GM19438 (cell line): ENCODE measurements at regions not wholly inside any gene's neighbourhood (a gene's known extent, or its start where the extent isn't known, plus 50 kb on each side); places are given as distances from the start of the nearest gene placed in this dataset.

ENCODE experiments used
- ATAC-seq: cut with Tn5 transposase; IDR thresholded peaks from one replicate; pipeline ENCODE4 v1.9.1; 2021; ENCODE audit warnings: low read depth; ENCODE audit not compliant: unreplicated experiment

GRCh38 chr12:118603610-118604361 lies 227.4 kb downstream of the SUDS3 start:
- no peak for ATAC-seq

- no peak for ATAC-seq
These were observed 230.3 kb downstream of the SUDS3 start for GRCh38 chr12:118606690-118607089.

- no peak for ATAC-seq
These were observed 231.5 kb downstream of the SUDS3 start for GRCh38 chr12:118607831-118608230.

- ATAC-seq: no peak
These were observed 232.5 kb downstream of the SUDS3 start for GRCh38 chr12:118608770-118609344.

GRCh38 chr12:118611295-118611694 lies 234.9 kb downstream of the SUDS3 start:
- ATAC-seq: no peak

DNA sequence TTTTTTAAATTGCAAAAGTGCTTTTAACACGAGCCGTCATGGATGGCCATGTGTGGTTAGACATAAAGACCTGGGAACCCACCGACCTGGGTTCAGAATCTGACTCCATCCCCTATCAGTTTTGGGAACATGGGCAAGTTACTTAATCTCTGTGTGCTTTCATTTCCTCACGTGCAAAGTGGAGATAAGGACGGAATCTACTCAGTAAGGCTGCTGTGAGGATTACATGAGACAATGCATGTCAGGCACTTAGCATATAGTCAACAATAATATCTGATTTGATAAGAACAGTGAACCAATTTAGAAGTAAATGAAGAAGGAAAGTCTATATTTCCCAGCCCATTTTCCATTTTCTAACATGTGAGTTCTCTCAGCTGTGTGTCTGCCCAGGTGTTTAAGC lies 235.4 kb downstream of the SUDS3 start:
- no peak for ATAC-seq

DNA sequence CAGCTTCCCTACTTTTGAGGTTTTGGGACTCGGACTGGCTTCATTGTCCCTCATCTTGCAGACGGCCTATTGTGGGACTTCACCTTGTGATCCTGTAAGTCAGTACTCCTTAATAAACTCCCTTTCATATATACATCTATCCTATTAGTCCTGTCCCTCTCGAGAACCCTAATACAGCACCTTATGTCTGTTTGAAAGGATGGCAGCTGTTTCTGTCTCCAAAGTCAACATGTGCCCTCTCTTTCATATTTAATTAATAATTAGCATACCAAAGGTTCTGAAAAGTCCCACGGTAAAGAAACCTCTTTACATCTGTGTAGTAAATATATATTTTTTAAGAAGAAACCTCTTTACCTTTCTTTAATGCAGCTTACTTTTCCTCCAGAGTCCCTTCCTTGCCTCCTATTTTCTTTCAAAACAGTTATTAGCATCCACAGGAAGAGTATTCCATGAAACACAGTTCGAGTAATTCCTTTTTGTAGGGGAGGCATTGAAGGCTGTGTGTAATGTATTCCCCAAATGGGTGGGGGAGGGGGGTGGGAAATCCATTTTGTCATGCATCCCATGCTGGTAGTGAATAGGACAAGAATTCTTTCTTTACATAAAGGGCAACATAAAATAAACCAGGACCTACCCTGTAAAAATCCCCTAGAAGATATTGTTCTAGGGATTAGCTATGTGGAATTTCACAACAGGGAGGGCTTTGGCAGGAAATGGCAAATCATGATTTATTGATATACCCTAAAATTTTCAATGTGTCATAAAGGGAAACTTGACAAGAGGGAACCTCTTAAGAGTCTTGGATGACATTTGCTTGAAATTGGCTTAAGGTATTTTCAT lies 241.5 kb downstream of the SUDS3 start:
- ATAC-seq: no peak

DNA sequence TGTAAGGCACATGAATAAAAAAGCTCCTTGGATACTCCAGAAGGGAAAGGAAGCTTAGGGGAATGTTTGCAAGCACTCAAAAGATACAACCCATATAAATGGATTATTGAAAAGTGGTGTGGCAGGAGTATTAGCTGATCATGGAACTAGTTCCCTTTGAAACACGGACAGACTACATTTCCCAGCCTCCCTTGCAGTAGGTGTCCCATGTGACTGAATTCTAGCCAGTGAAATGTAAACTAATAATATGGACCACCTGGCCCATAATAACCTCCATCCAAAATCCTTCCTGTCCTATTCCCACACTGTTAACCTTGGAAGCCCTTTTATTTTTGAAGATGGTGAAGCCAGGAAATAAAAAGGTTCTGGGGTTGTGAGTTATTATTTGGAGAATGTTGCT lies 242.3 kb downstream of the SUDS3 start:
- ATAC-seq: no peak

GRCh38 chr12:118625050-118625675 lies 248.8 kb downstream of the SUDS3 start:
- no peak for ATAC-seq

DNA sequence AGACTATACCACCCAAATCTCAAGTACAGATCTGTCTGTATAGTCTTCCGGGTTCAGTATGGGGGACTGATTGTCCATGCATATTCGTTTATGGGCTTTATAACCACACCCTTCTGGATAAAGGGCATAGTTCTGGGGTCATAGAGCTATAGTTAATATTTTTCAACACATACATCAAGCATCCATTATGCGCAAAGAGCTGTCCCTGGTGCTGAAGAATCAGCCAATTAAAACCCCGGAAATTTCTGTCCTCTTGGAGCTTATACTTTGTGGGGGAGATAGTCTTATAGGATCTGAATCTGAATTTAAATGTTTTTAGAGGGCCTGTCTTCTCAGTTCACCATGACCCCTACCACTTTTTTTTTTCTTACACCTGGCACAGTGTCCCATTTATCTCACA lies 256.7 kb downstream of the SUDS3 start:
- no peak for ATAC-seq

DNA sequence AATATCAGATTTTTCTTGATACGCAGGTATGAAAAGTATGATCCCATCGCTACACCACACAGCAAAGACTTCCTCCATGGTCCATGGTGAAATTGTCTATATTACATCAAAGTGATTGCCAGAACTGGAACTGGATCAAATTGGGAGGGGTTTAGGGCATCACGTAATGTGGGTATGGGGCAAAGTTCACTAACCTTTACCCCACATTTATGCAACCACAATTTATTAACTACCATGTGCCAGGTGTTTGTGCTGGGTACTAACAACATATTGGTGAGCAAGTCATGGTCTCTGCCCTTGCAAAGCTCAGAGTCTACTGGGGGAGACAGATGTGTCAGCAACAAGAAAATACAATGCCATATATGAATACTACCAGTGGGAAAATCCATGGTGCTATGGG lies 258.9 kb downstream of the SUDS3 start:
- ATAC-seq: no peak

DNA sequence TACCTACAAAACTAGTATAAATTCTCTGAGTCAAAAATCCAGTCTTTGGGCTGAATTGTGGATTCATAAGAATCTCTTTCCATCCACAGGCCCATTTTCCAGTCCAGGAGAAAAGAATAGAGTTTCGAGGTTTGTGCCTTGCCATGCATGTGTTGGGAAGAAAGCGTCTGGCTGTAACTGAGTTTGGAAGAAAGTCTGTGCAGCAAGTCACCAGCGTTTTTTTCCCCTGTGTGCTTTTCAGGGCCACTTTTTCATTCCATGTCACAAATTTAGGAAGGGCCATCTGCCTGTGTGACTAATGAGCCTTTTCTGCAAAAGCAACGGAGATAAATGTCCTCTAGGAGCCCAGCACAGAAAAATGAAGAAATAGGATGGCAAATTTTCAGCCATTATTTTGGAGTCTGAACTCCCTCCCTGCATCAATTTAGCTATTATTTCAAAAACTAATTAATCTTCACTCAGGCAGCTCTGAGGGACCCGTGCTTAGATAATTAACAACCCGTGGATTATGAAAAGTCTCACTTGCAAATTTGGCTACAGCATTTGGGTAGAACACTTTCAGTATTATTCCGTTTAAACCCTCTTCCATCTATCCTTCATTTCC lies 261.5 kb downstream of the SUDS3 start:
- ATAC-seq: no peak

DNA sequence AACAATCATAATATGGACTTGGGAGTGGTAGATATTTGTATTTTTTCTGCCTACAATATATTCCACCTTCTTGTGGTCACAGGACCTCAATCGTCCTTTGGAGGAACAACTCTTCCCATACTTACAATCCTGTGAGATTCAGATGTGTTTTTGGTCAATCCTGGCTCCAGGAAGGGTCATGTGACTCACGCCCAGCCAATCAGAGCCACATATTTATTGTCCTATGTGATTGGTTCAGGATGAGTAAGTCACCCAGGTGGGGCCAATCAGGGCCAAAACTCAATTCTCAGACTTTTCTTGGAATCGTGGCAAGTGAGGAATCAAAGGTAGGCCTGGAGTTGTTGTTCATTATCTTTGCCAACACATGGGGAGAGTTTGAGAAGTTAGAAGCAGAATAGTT lies 264.9 kb downstream of the SUDS3 start:
- ATAC-seq: no peak

DNA sequence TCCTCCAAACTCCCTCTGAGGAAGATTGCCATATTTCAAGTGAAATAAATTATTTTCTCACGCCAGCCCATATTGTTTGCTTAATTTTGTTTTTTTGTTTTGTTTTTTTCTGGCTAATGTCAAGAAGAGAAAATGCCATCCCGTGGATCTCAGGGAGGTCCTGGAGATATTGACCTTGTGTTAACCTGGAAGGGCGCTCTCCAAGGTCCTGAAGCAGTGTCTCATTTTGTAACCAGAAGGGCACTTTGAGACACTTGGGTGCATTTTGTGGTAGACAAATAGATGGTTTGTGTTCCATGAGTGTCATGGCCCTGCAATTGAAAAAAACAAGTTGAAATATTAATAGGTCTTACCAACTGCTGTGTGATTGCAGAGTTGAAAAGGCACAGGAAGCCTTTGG lies 268.9 kb downstream of the SUDS3 start:
- ATAC-seq: no peak

GRCh38 chr12:118649765-118650585 lies 273.6 kb downstream of the SUDS3 start:
- ATAC-seq: no peak

DNA sequence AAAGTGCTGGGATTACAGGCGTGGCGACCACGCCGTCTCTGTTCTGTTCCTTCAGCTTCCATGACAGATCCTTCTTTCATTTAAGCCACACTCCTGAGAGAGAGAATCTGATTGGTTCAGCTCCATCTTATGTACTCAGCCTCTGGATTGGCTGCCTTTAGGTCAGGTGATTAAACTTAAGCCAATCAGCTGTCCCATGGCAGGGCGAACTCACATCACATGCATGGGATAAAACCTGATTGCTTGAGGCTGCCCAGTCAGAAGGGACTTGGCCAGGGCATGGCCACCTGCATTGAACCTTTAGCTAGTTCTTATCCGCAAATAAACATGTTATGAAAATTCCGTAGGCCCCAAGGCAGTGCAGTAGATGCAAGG lies 274.2 kb downstream of the SUDS3 start:
- no peak for ATAC-seq

DNA sequence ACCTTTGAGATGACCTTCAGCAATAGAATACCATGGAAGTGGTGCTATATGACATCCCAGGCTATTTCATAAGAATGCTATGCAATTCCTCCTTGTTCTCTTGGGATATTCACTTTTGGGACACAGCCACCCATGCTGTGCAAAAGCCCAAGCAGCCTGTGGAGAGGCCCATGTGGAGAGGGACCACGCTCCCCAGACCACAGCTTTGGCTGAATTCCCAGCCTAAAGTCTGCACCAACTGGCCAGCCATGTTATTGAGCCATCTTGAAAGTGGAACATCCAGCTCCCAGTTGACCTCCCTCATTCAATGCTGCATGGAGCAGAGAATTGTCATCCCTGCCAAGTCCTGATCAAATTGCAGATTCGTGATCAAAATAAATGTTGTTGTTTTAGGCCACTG lies 275.1 kb downstream of the SUDS3 start:
- ATAC-seq: no peak

DNA sequence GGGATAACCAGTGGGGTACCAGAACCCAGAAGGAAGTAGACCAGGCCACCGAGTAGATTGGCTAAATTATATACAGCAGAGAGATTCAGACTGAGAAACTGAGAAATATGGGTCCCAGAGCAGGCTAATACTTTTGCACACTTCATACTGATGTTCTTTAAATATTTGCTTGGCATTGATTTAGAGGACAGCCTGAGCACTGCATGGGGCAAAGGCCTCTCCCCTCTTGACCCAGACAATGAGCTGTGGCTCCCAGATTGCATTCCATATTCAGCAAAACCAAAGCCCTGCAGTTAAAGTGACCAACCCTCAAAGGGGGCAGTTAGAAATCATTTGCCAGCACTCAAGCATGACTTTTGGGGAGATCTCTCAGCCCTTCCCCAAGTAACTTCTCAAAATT lies 279.2 kb downstream of the SUDS3 start:
- ATAC-seq: no peak

DNA sequence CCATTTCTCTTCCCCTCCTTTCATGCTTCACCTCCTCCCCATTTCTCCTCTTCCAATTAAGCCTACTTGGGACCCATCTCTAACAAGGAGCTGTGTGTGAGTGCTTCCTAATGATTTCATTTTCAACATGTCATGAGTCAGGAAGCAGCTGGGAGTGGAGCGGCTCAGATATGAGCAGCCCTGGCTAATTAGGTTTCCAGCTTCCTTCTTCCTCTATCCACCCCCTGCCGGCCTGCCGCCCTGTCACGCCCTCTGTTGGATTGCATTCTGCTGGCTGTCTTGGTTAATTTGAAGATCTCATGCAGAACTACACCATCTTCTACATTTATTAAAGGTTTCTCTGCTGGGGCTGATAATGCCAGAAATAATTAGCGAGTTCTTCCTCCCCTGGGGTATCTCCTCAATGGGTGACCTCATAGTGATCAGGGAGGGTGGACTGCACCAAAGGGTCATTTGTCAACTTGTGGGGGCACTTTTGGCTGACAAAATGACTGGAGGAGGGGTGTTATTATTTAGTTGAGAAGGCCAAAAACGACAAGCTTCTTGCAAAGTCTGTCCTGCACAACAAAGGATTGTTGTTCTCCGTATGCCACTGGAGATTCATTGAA lies 300.9 kb upstream of the SRRM4 start:
- no peak for ATAC-seq

- peak; percentile 74 for ATAC-seq
These were observed 298.7 kb upstream of the SRRM4 start for GRCh38 chr12:118682656-118683055.
